GM20000 (cell line): ENCODE measurements at regions not wholly inside any gene's neighbourhood (a gene's known extent, or its start where the extent isn't known, plus 50 kb on each side); places are given as distances from the start of the nearest gene placed in this dataset.

ENCODE experiments used
- DNase-seq: peaks from one replicate; pipeline ENCODE4 v3.0.0; 2012; ENCODE audit warnings: low spot score
- CTCF ChIP-seq: IDR thresholded peaks from 2 replicates; pipeline ENCODE4 v1.5.1; 2012; ENCODE audit warnings: mild to moderate bottlenecking, control low read depth; ENCODE audit errors: extremely low read depth, missing control alignments

GRCh38 chr10:78596556-78596955 is 472.2 kb upstream of the ZMIZ1 start:
- DNase-seq: no peak
- TF ChIP-seq CTCF: no peak

- no peak for TF ChIP-seq CTCF
- DNase-seq: no peak
These were observed 470.8 kb upstream of the ZMIZ1 start for GRCh38 chr10:78597796-78598555.

- DNase-seq: no peak
- no peak for TF ChIP-seq CTCF
These were observed 469.5 kb upstream of the ZMIZ1 start for GRCh38 chr10:78599122-78599853.

GRCh38 chr10:78600121-78600665 is 468.6 kb upstream of the ZMIZ1 start:
- TF ChIP-seq CTCF: no peak
- no peak for DNase-seq

GRCh38 chr10:78600740-78601139 is 468.0 kb upstream of the ZMIZ1 start:
- TF ChIP-seq CTCF: no peak
- DNase-seq: no peak

GRCh38 chr10:78602201-78602932 is 466.4 kb upstream of the ZMIZ1 start:
- no peak for DNase-seq
- no peak for TF ChIP-seq CTCF

GRCh38 chr10:78604286-78604685 is 464.5 kb upstream of the ZMIZ1 start:
- DNase-seq: no peak
- TF ChIP-seq CTCF: no peak
